Pancreas (tissue), 10 donors: ENCODE measurements at regions not wholly inside any gene's neighbourhood (a gene's known extent, or its start where the extent isn't known, plus 50 kb on each side); places are given as distances from the start of the nearest gene placed in this dataset.

Experiments
- ATAC-seq, 4 donors: fragments of 200-7000 bp; cut with Tn5 transposase; one replicate each; pipeline versions ENCODE4 v1.8.0 to v1.9.1; 2020; ENCODE audit warnings: mild to moderate bottlenecking in 4 of 4, moderate library complexity in 4 of 4
- DNase-seq, 6 donors: peaks; one replicate each; pipeline ENCODE4 v3.0.0-alpha.2; 2020
- FAIRE-seq: peaks from 2 replicates; lab custom pipeline; 2012; peaks lifted over from hg19 to GRCh38; lab: Jason Lieb, UNC
- H3K27ac ChIP-seq, 4 donors: fragments of 200-600 bp; sonication (generic); 1 replicate in 3 of 4; 2 replicates in 1 of 4; pipeline versions ENCODE4 v1.5.0 to v1.8.0; 2020
- H3K27me3 ChIP-seq, 4 donors: fragments of 200-600 bp; one replicate each; pipeline ENCODE4 v1.8.0; 2021
- H3K36me3 ChIP-seq, 3 donors: fragments of 200-600 bp; sonication (generic) in 1 of 3; one replicate each; pipeline versions ENCODE4 v1.5.0 to v1.8.0; 2020 to 2021
- H3K4me1 ChIP-seq, 3 donors: fragments of 200-600 bp; one replicate each; pipeline ENCODE4 v1.8.0; 2021
- H3K4me3 ChIP-seq, 4 donors: fragments of 200-600 bp; sonication (generic) in 2 of 4; one replicate each; pipeline versions ENCODE4 v1.5.0 to v1.8.0; 2020 to 2021
- H3K9me3 ChIP-seq, 4 donors: fragments of 200-600 bp; one replicate each; pipeline ENCODE4 v1.8.0; 2021
- WGBS, 2 donors: extraction: QIAGEN DNeasy Blood & Tissue Kit; methylation state at CpG; one replicate each; pipeline ENCODE4 v1.1.7; 2013; 5-methylcytosine and 5-hydroxymethylcytosine counted together
- intact Hi-C, 3 donors: fragments of 100-400 bp; cut with DNase I; formaldehyde crosslinking; loops; one replicate each; pipeline versions ENCODE4 v1.11.1 to v1.14.2; 2022
- TF ChIP-seq, protein P1 (sequence below), 4 donors: fragments of 200-600 bp; sonication (generic) in 3 of 4; IDR thresholded peaks; one replicate each; pipeline versions ENCODE4 v1.5.0 to v1.8.0; 2021; ENCODE audit warnings: antibody characterized with exemption in 4 of 4
- donor health status: healthy with polysubstance abuse.
- donor health status: DM: no; HTN: no; CAD: no; lungs with moderate emphysema.
- donor health status: DM: no; HTN: no; CAD: no.
- donor health status: control.
- donor health status: control.
- donor health status: Bipolar disorder and iron deficiency.
- donor health status: DM: yes; HTN: yes; CAD: no.
- donor health status: DM: no; HTN: no; CAD: no.
- donor health status: DM: no; HTN: no; CAD: no.
- donor health status: DM: yes; HTN: yes; CAD: no.

GRCh38 chr22:45061332-45061731 lies 51.5 kb upstream of the PHF21B start:
- ATAC-seq, result no peak
- WGBS, 2 donors, result 66 to 76% methylated on average over 8 of the region's 8 CpGs
- DNase-seq, result no peak
- Histone ChIP-seq H3K4me1 (no peaks in the 10 kb centered on the region), H3K36me3 (no peaks in the 10 kb centered on the region), H3K4me3 (no peak overlapping the region), H3K27ac (no peak overlapping the region), H3K27me3 (no peaks in the 10 kb centered on the region), H3K9me3 (no peaks in the 10 kb centered on the region)
- TF ChIP-seq, protein P1, sequence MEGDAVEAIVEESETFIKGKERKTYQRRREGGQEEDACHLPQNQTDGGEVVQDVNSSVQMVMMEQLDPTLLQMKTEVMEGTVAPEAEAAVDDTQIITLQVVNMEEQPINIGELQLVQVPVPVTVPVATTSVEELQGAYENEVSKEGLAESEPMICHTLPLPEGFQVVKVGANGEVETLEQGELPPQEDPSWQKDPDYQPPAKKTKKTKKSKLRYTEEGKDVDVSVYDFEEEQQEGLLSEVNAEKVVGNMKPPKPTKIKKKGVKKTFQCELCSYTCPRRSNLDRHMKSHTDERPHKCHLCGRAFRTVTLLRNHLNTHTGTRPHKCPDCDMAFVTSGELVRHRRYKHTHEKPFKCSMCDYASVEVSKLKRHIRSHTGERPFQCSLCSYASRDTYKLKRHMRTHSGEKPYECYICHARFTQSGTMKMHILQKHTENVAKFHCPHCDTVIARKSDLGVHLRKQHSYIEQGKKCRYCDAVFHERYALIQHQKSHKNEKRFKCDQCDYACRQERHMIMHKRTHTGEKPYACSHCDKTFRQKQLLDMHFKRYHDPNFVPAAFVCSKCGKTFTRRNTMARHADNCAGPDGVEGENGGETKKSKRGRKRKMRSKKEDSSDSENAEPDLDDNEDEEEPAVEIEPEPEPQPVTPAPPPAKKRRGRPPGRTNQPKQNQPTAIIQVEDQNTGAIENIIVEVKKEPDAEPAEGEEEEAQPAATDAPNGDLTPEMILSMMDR (IDR thresholded peaks at IDR 0.05), result no peak
- intact Hi-C loops, result no loop called here
- no peak for FAIRE-seq

DNA sequence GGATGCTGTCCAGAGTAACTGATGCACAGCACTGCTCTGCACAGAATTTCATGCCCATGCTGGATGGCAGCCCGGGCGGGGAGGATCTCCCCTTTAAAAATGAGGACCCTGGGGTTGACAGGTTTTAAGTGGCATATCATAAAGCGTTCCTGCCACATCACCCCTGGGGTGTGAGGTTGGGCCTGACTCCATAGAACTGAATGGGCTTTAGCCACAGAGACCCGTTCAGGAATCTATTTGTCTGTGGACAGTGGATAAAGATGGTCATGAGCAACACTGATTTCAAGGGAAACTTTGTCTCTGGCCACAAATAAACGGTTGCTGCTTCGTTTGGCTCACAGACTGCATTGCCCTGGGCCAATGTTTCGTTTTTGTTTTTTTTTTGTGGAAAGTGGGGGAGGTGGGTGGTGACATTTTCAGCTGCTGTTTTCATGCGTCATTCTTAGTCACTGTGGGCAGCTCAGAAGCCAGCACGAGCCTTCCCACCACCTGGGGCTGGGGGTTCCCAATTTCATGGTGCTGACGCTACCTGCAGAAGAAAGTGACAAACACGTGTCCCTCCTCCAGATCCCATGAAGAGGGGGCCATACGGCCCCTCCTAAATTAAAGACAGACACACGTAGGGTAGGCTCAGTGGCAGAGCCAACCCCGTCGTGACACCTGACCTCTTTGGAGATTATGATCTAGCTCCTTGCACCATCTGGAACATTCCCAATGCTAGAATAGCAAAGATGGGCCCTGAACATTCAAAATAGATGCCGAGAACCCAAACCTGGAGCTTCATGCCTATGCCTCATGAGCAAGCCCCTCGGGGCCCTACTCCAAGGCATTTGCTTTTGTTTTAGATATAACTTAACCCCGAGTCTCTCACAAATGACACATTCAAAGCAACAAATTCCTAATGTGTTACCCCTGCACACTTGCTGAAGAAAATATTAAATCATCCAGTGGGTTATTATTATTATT lies 54.8 kb upstream of the PHF21B start:
- no peaks in the 10 kb centered on the region for H3K36me3 ChIP-seq
- TF ChIP-seq, protein P1 (IDR thresholded peaks at IDR 0.05), result no peak
- intact Hi-C loops, result no loop called here
- H3K27ac ChIP-seq, result no peak overlapping the region
- no peak overlapping the region for H3K4me3 ChIP-seq
- H3K4me1 ChIP-seq, result no peaks in the 10 kb centered on the region
- 33 to 40% methylated on average over 18 of the region's 18 CpGs for WGBS, 2 donors
- H3K9me3 ChIP-seq, result no peaks in the 10 kb centered on the region
- no peak for ATAC-seq
- peak in 1 of 6 donors; percentile 2 for DNase-seq
- H3K27me3 ChIP-seq, result no peaks in the 10 kb centered on the region
- no peak for FAIRE-seq

GRCh38 chr22:45065726-45066125 lies 55.9 kb upstream of the PHF21B start:
- Histone ChIP-seq H3K4me3 (no peak overlapping the region), H3K27ac (no peak overlapping the region), H3K27me3 (no peaks in the 10 kb centered on the region), H3K36me3 (no peaks in the 10 kb centered on the region), H3K4me1 (no peaks in the 10 kb centered on the region), H3K9me3 (no peaks in the 10 kb centered on the region)
- ATAC-seq, result no peak
- DNase-seq, result no peak
- intact Hi-C loops, result no loop called here
- WGBS, 2 donors, result 75 to 87% methylated on average over 8 of the region's 8 CpGs
- TF ChIP-seq, protein P1 (IDR thresholded peaks at IDR 0.05), result no peak
- FAIRE-seq, result no peak

- DNase-seq (no peak), FAIRE-seq (no peak), ATAC-seq (no peak)
- Histone ChIP-seq H3K4me3 (no peak overlapping the region), H3K36me3 (no peaks in the 10 kb centered on the region), H3K9me3 (no peaks in the 10 kb centered on the region), H3K27me3 (no peaks in the 10 kb centered on the region), H3K27ac (no peak overlapping the region), H3K4me1 (no peaks in the 10 kb centered on the region)
- TF ChIP-seq, protein P1 (IDR thresholded peaks at IDR 0.05), result no peak
- intact Hi-C loops, result no loop called here
- WGBS, 2 donors, result 65 to 74% methylated on average over 1 of the region's 1 CpG
Measured at GRCh38 chr22:45067731-45068130, 57.9 kb upstream of the PHF21B start.

GRCh38 chr22:45069925-45070324 lies 60.1 kb upstream of the PHF21B start:
- TF ChIP-seq, protein P1 (IDR thresholded peaks at IDR 0.05), result no peak
- FAIRE-seq (no peak), DNase-seq (no peak), ATAC-seq (no peak)
- H3K4me3 ChIP-seq, result no peak overlapping the region
- intact Hi-C loops, result no loop called here
- H3K27ac ChIP-seq, result no peak overlapping the region
- H3K4me1 ChIP-seq, result no peaks in the 10 kb centered on the region
- no peaks in the 10 kb centered on the region for H3K9me3 ChIP-seq
- WGBS, 2 donors, result 73 to 81% methylated on average over 5 of the region's 5 CpGs
- H3K36me3 ChIP-seq, result no peaks in the 10 kb centered on the region
- no peaks in the 10 kb centered on the region for H3K27me3 ChIP-seq
